C4-2B (cell line): ENCODE measurements at regions not wholly inside any gene's neighbourhood (a gene's known extent, or its start where the extent isn't known, plus 50 kb on each side); places are given as distances from the start of the nearest gene placed in this dataset.
"Not testable (repeated sequence)": the region's sequence is repeated elsewhere in the genome, so short reads cannot be mapped to it uniquely, and the experiment has no call there.

Experiments used
- H3K27ac ChIP-seq: fragments of 450-650 bp; 2 replicates; pipeline ENCODE4 v1.5.1; 2017
- ZFX ChIP-seq: fragments of 450-650 bp; IDR thresholded peaks from 2 replicates; pipeline ENCODE4 v1.6.1; 2017
- TF ChIP-seq, protein P1 (sequence below): fragments of 450-650 bp; conservative IDR thresholded peaks from 2 replicates; pipeline ENCODE4 v1.5.1; 2017; ENCODE audit warnings: mild to moderate bottlenecking

DNA sequence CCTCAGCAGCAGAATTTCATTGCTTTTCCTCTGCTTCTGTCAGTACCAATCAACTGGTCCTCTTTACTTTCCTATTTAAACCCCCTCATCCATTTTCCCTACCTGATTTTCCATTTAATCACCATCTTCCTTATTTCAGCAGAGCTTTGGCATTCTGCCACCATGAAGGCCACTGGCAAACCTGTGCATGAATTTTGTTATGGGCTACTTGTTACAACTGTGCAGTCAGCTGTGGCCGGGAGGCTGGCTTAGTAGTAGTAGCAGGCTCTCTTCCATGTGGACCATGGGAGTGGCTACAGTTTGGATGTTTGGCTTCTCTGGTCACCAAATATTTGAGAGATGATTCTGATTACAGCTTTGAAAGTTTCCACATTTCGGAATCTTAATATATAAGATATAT, 976.6 kb upstream of the SEMA6A start:
- TF ChIP-seq ZFX: no peak
- TF ChIP-seq, protein P1, sequence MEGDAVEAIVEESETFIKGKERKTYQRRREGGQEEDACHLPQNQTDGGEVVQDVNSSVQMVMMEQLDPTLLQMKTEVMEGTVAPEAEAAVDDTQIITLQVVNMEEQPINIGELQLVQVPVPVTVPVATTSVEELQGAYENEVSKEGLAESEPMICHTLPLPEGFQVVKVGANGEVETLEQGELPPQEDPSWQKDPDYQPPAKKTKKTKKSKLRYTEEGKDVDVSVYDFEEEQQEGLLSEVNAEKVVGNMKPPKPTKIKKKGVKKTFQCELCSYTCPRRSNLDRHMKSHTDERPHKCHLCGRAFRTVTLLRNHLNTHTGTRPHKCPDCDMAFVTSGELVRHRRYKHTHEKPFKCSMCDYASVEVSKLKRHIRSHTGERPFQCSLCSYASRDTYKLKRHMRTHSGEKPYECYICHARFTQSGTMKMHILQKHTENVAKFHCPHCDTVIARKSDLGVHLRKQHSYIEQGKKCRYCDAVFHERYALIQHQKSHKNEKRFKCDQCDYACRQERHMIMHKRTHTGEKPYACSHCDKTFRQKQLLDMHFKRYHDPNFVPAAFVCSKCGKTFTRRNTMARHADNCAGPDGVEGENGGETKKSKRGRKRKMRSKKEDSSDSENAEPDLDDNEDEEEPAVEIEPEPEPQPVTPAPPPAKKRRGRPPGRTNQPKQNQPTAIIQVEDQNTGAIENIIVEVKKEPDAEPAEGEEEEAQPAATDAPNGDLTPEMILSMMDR: no peak

DNA sequence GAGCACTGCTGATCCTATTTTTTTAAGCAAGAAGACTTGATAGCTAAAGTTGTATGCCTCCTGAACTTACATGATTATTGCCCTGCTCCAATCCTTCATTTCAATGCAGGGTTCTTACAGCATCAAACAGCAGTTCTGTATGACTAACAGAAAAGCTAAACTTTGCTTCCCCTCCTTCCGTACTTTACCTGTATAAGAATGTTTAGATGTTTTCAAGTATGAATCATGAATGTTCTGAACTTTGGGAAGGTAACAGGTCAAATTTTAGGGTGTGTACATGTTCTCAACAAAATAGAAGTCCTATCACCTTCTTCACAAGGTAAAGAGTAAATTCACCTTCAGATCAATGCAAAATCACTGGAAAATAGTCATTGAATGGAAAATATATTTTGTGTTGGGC, 972.6 kb upstream of the SEMA6A start:
- no peak overlapping the region for H3K27ac ChIP-seq
- TF ChIP-seq, protein P1: no peak
- no peak for TF ChIP-seq ZFX

More for the DNA sequence above, 976.6 kb upstream of the SEMA6A start:
- H3K27ac ChIP-seq: no peak overlapping the region

- no peak overlapping the region for H3K27ac ChIP-seq
- TF ChIP-seq, protein P1: no peak
- no peak for TF ChIP-seq ZFX
Measured at GRCh38 chr5:117539692-117540091, 965.1 kb upstream of the SEMA6A start.

DNA sequence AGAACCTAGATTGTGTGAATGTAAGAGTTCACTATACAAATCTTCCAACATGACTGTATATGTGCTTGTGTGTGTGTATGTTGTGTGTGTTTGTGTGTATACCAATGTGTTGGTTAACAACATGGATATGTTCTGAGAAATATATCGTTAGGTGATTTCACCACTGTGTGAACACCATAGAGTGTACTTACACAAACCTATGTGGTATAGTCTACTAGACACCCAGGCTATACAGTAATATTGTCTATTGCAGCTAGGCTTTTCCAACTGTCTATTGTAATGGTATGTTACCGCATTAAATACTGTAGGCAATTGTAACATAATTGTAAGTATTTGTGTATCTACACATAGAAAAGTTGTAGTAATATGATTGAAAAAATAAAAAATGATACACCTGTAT, 959.2 kb upstream of the SEMA6A start:
- H3K27ac ChIP-seq: no peak overlapping the region
- TF ChIP-seq ZFX: no peak
- TF ChIP-seq, protein P1: no peak

GRCh38 chr5:117533051-117533670, 958.5 kb upstream of the SEMA6A start:
- H3K27ac ChIP-seq: not testable (repeated sequence)

DNA sequence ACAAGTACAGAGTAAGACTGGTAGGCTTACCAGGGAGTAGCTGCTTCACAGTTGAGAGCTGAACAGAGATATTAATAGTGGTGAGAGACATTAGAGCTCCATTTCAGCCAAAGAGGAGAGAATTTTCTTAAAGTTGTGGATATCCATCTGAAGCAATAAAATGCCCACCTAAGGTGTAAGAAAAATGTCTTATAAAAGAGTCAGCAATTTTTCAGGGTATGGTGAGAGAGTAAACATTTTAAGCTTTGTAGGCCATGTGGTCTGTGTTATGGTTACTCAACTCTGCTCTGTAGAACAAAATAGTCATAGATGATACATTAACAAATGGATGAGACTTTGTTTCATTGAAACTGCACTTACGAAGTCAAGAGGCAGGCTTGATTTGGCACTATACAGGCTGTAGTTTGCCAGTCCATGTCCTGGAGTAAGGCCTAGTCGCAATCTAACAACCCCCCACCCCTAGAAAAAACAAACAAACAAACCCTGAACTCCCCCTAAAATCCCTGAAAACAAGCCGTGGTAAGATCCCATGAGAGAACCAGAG, 945.4 kb upstream of the SEMA6A start:
- H3K27ac ChIP-seq: no peak overlapping the region
- no peak for TF ChIP-seq ZFX
- TF ChIP-seq, protein P1: no peak

DNA sequence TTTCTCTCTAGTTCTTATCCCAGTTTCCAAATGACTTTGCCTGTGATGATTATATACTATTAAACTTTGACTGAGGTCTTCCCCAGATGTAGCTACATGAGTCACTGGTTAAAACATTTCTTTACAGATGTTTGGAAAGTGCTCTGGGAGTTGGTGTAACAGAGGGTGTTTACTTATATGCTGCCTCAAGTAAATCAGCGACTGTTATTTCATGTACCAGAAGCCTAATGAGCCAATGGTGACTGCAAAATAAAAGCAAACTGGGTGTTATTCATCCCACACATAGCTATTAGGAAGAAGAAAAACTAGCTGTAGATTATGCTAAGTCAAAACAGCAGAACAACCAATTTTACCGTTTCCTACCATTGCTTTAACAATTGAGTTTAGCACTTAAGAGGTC, 929.7 kb upstream of the SEMA6A start:
- TF ChIP-seq ZFX: no peak
- TF ChIP-seq, protein P1: no peak
- no peak overlapping the region for H3K27ac ChIP-seq

- no peak overlapping the region for H3K27ac ChIP-seq
- TF ChIP-seq ZFX: no peak
- TF ChIP-seq, protein P1: no peak
Measured at GRCh38 chr5:117497601-117498000, 923.0 kb upstream of the SEMA6A start.
